Karpas-422 (cell line): ENCODE measurements at regions not wholly inside any gene's neighbourhood (a gene's known extent, or its start where the extent isn't known, plus 50 kb on each side); places are given as distances from the start of the nearest gene placed in this dataset.

Source experiments
- DNase-seq: peaks from one replicate; pipeline ENCODE4 v3.0.0-alpha.2; 2015
- H2AFZ ChIP-seq: fragments of 200-600 bp; sonication (generic); 2 replicates; pipeline ENCODE4 v1.6.1; 2014; ENCODE audit warnings: antibody characterized with exemption, low read length, mixed read lengths
- H3K27ac ChIP-seq: fragments of 200-600 bp; sonication (generic); 2 replicates; pipeline ENCODE4 v1.5.1; 2014; ENCODE audit warnings: mild to moderate bottlenecking, low read length, moderate library complexity
- H3K27me3 ChIP-seq: fragments of 200-600 bp; sonication (generic); 2 replicates; pipeline ENCODE4 v1.6.1; 2014; ENCODE audit warnings: low read length, mixed read lengths
- H3K36me3 ChIP-seq: fragments of 200-600 bp; sonication (generic); 2 replicates; pipeline ENCODE4 v1.6.1; 2014; ENCODE audit warnings: low read length, mixed read lengths; ENCODE audit not compliant: insufficient read depth
- H3K4me1 ChIP-seq: fragments of 200-600 bp; sonication (generic); 2 replicates; pipeline ENCODE4 v1.6.1; 2014; ENCODE audit warnings: mild to moderate bottlenecking, low read length, mixed read lengths
- H3K4me2 ChIP-seq: fragments of 200-600 bp; sonication (generic); 2 replicates; pipeline ENCODE4 v1.6.1; 2014; ENCODE audit warnings: low read length, low read depth, mild to moderate bottlenecking; ENCODE audit not compliant: poor library complexity, severe bottlenecking
- H3K4me3 ChIP-seq: fragments of 200-600 bp; sonication (generic); 2 replicates; pipeline ENCODE4 v1.5.1; 2014; ENCODE audit warnings: mild to moderate bottlenecking, antibody characterized with exemption, low read length, mixed read lengths
- H3K79me2 ChIP-seq: fragments of 200-600 bp; sonication (generic); 2 replicates; pipeline ENCODE4 v1.6.1; 2014; ENCODE audit warnings: mild to moderate bottlenecking, low read length, mixed read lengths
- H3K9ac ChIP-seq: fragments of 200-600 bp; sonication (generic); 2 replicates; pipeline ENCODE4 v1.6.0; 2014; ENCODE audit warnings: low read length
- H3K9me2 ChIP-seq: fragments of 200-600 bp; sonication (generic), shearing (Covaris generic); replicated peaks from 2 replicates; pipeline ENCODE4 v1.6.0; 2014; ENCODE audit warnings: mild to moderate bottlenecking, low read length, moderate library complexity; ENCODE audit not compliant: insufficient read depth
- H3K9me3 ChIP-seq: fragments of 300-700, 200-600 bp; sonication (generic); 2 replicates; pipeline ENCODE4 v1.6.1; 2014; ENCODE audit warnings: low read length, mixed read lengths
- H4K20me1 ChIP-seq: fragments of 200-600 bp; sonication (generic); 2 replicates; pipeline ENCODE4 v1.6.1; 2014; ENCODE audit warnings: mild to moderate bottlenecking, antibody characterized with exemption, low read length, low read depth; ENCODE audit not compliant: insufficient read depth

GRCh38 chr10:78777867-78778266 is 290.9 kb upstream of the ZMIZ1 start:
- Histone ChIP-seq H3K36me3 (no peaks in the 10 kb centered on the region), H3K4me1 (no peaks in the 10 kb centered on the region), H4K20me1 (no peaks in the 10 kb centered on the region; the same call in 1 of the 2 replicates), H3K4me2 (no peak overlapping the region), H3K9me3 (no peaks in the 10 kb centered on the region), H3K9ac (no peak overlapping the region), H3K4me3 (no peak overlapping the region), H3K27ac (no peak overlapping the region), H3K9me2 (no peaks in the 10 kb centered on the region), H2AFZ (no peak overlapping the region), H3K79me2 (no peaks in the 10 kb centered on the region), H3K27me3 (no peaks in the 10 kb centered on the region)
- DNase-seq, result no peak

DNA sequence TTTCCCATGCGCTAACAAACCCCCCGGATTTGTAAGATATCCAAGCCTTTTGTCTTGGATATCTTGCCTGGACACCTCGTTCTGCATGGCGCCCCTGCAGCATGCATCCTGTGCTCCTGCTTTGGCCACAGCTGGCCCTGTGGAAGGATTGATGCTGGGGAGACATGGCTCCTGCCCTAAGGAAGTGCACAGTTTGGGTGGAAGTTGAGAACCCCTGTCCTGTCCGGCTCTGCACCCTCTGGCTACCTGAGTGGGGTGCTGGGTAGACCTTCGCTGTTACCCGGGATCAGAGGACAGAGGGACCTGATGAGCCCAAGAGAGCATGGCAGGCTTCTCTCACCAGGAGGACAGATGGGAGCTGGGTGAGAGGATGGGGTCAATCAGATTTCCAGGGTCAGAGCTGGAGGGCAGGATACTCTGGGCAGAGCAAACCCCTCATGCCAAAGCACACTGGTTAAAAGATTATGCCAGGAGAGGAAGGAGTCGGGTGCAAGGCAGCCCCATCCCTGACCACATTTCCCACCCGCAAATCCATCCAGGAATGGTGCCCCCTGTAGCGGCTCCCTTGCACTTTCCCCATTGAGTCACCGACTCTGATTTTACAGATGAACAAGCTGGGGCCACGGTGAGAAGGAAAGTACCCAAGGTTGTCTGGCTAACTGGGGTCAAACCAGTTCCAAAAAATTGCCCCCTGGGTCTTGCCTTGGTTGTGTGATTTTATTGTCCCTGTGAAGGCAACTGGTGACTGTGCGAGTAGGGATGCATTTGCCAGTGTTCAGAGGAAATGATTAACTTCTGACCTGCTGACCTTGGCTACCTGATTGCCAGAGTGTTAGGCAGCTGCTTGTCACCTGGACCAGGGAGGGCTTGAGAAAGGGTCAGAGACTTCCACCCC is 290.1 kb upstream of the ZMIZ1 start:
- H3K27me3 ChIP-seq, result no peaks in the 10 kb centered on the region
- H3K27ac ChIP-seq, result no peak overlapping the region
- no peaks in the 10 kb centered on the region for H3K4me1 ChIP-seq
- no peaks in the 10 kb centered on the region for H3K79me2 ChIP-seq
- H3K4me2 ChIP-seq, result no peak overlapping the region
- no peak overlapping the region for H3K4me3 ChIP-seq
- H3K36me3 ChIP-seq, result no peaks in the 10 kb centered on the region
- DNase-seq, result no peak
- H2AFZ ChIP-seq, result no peak overlapping the region
- no peaks in the 10 kb centered on the region for H3K9me2 ChIP-seq
- H3K9me3 ChIP-seq, result no peaks in the 10 kb centered on the region
- no peaks in the 10 kb centered on the region; the same call in 1 of the 2 replicates for H4K20me1 ChIP-seq
- H3K9ac ChIP-seq, result no peak overlapping the region

GRCh38 chr10:78779339-78779955 is 289.3 kb upstream of the ZMIZ1 start:
- Histone ChIP-seq H3K4me3 (no peak overlapping the region), H3K9me3 (no peaks in the 10 kb centered on the region), H3K4me1 (no peaks in the 10 kb centered on the region), H3K9me2 (no peaks in the 10 kb centered on the region), H3K36me3 (no peaks in the 10 kb centered on the region), H4K20me1 (no peaks in the 10 kb centered on the region; the same call in 1 of the 2 replicates), H2AFZ (no peak overlapping the region), H3K79me2 (no peaks in the 10 kb centered on the region), H3K27ac (no peak overlapping the region), H3K27me3 (no peaks in the 10 kb centered on the region), H3K9ac (no peak overlapping the region), H3K4me2 (no peak overlapping the region)
- DNase-seq, result no peak

DNA sequence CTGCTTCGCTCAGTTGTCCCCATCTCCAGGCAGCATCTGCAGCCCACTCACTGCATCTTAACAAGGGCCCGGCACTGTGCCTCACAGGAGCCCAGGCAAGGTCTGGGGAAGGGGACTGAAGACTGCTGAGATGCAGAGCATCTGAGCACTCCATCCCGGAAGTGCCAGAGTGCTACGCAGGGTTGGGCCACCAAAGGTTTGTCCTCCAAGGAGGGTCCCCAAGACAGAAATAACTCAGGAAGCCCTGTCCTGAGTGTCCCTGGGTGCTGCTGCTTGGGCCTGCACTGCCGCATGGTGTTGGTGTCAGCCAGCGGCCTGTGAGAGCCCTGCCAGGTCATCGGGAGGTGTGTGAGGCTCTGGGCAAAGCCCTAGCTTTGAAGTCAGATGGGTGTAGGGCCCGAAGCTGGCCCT is 288.2 kb upstream of the ZMIZ1 start:
- Histone ChIP-seq H3K79me2 (no peaks in the 10 kb centered on the region), H3K9me3 (no peaks in the 10 kb centered on the region), H3K36me3 (no peaks in the 10 kb centered on the region), H3K4me3 (no peak overlapping the region), H3K9me2 (no peaks in the 10 kb centered on the region), H3K9ac (no peak overlapping the region), H3K27ac (no peak overlapping the region), H4K20me1 (no peaks in the 10 kb centered on the region; the same call in 1 of the 2 replicates), H3K27me3 (no peaks in the 10 kb centered on the region), H3K4me1 (peaks cover 4% of the 10 kb centered on the region; the same call in 1 of the 2 replicates), H2AFZ (no peak overlapping the region), H3K4me2 (no peak overlapping the region)
- DNase-seq, result no peak

GRCh38 chr10:78781251-78781913 is 287.4 kb upstream of the ZMIZ1 start:
- Histone ChIP-seq H3K9ac (no peak overlapping the region), H3K4me2 (no peak overlapping the region)

GRCh38 chr10:78781991-78782390 is 286.8 kb upstream of the ZMIZ1 start:
- H3K36me3 ChIP-seq, result no peaks in the 10 kb centered on the region
- no peaks in the 10 kb centered on the region; the same call in 1 of the 2 replicates for H4K20me1 ChIP-seq
- H3K4me3 ChIP-seq, result no peak overlapping the region
- no peaks in the 10 kb centered on the region for H3K9me2 ChIP-seq
- no peak overlapping the region for H3K27ac ChIP-seq
- no peaks in the 10 kb centered on the region for H3K9me3 ChIP-seq
- H3K4me1 ChIP-seq, result peaks cover 7% of the 10 kb centered on the region
- no peak for DNase-seq
- H3K79me2 ChIP-seq, result no peaks in the 10 kb centered on the region
- no peak overlapping the region for H3K9ac ChIP-seq
- no peak overlapping the region for H2AFZ ChIP-seq
- H3K4me2 ChIP-seq, result no peak overlapping the region
- H3K27me3 ChIP-seq, result no peaks in the 10 kb centered on the region

More at GRCh38 chr10:78781251-78781913, 287.4 kb upstream of the ZMIZ1 start:
- no peaks in the 10 kb centered on the region; the same call in 1 of the 2 replicates for H4K20me1 ChIP-seq
- no peak overlapping the region for H3K4me3 ChIP-seq
- H3K79me2 ChIP-seq, result no peaks in the 10 kb centered on the region
- H3K4me1 ChIP-seq, result peaks cover 4% of the 10 kb centered on the region; the same call in 1 of the 2 replicates
- H3K9me2 ChIP-seq, result no peaks in the 10 kb centered on the region
- H3K36me3 ChIP-seq, result no peaks in the 10 kb centered on the region
- H3K27me3 ChIP-seq, result no peaks in the 10 kb centered on the region
- no peak overlapping the region for H3K27ac ChIP-seq
- H2AFZ ChIP-seq, result no peak overlapping the region
- DNase-seq, result no peak
- no peaks in the 10 kb centered on the region for H3K9me3 ChIP-seq

DNA sequence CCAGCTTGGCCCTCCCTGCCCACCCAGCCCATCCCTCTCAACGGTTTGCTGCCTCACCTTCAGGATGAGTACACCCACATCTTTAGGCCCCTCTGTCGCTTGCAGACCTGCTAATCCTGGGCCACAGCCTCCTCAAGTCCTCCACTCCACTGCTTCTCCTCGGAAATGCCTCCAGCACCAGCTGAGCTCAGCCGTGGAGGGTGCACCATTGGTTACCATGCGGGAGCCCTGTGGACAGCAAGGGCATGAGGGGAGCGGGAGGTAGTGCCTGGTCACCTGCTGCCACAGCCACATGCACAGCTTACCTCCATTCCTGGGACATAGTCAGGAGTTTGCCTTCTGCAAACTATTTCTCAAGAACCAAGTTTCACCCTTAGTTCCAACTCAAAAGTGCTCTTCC is 286.3 kb upstream of the ZMIZ1 start:
- no peak overlapping the region for H3K9ac ChIP-seq
- no peak for DNase-seq
- no peaks in the 10 kb centered on the region; the same call in 1 of the 2 replicates for H4K20me1 ChIP-seq
- H3K27me3 ChIP-seq, result no peaks in the 10 kb centered on the region
- H2AFZ ChIP-seq, result no peak overlapping the region
- peaks cover 9% of the 10 kb centered on the region for H3K4me1 ChIP-seq
- H3K4me3 ChIP-seq, result no peak overlapping the region
- no peak overlapping the region for H3K4me2 ChIP-seq
- H3K9me2 ChIP-seq, result no peaks in the 10 kb centered on the region
- no peaks in the 10 kb centered on the region for H3K36me3 ChIP-seq
- H3K79me2 ChIP-seq, result no peaks in the 10 kb centered on the region
- H3K9me3 ChIP-seq, result no peaks in the 10 kb centered on the region
- no peak overlapping the region for H3K27ac ChIP-seq

- Histone ChIP-seq H4K20me1 (no peaks in the 10 kb centered on the region; the same call in 1 of the 2 replicates), H3K27me3 (no peaks in the 10 kb centered on the region), H3K9me2 (no peaks in the 10 kb centered on the region), H3K9me3 (no peaks in the 10 kb centered on the region), H2AFZ (no peak overlapping the region), H3K4me2 (no peak overlapping the region), H3K9ac (no peak overlapping the region), H3K4me3 (no peak overlapping the region), H3K27ac (no peak overlapping the region), H3K4me1 (peaks cover 9% of the 10 kb centered on the region), H3K36me3 (no peaks in the 10 kb centered on the region), H3K79me2 (no peaks in the 10 kb centered on the region)
- no peak for DNase-seq
Measured at GRCh38 chr10:78783753-78784152, 285.0 kb upstream of the ZMIZ1 start.
